RWPE1 (cell line): ENCODE measurements at regions not wholly inside any gene's neighbourhood (a gene's known extent, or its start where the extent isn't known, plus 50 kb on each side); places are given as distances from the start of the nearest gene placed in this dataset.

Source experiments
- CTCF ChIA-PET: fragments of 350-600 bp; sonication (Branson Sonifier 250); formaldehyde crosslinking; extraction: SDS; loops from one replicate; lab custom pipeline; 2021; lab: Yijun Ruan, JAX
- POLR2A ChIA-PET: fragments of 400-600 bp; formaldehyde crosslinking; extraction: SDS; loops from one replicate; lab custom pipeline; 2020; ENCODE audit warnings: antibody characterized with exemption; ENCODE audit not compliant: low non-redundant PET; lab: Yijun Ruan, JAX
- DNase-seq: peaks from one replicate; pipeline ENCODE4 v3.0.0; 2012; ENCODE audit warnings: low spot score
- H3K27ac ChIP-seq: fragments of 450-650 bp; 2 replicates; pipeline ENCODE4 v1.5.1; 2017
- CTCF ChIP-seq: fragments of 450-650 bp; conservative IDR thresholded peaks from 2 replicates; pipeline ENCODE4 v1.5.1; 2017; ENCODE audit warnings: low read depth, mild to moderate bottlenecking

- no peak for DNase-seq
- ChIA-PET POLR2A (no interaction called here), CTCF (no interaction called here)
- TF ChIP-seq CTCF: no peak
- H3K27ac ChIP-seq: no peak overlapping the region
Measured at GRCh38 chr9:2493109-2493508, 128.5 kb upstream of the VLDLR start.

- TF ChIP-seq CTCF: no peak
- CTCF ChIA-PET: no interaction called here
- DNase-seq: no peak
- no peak overlapping the region for H3K27ac ChIP-seq
- POLR2A ChIA-PET: no interaction called here
Measured at GRCh38 chr9:2493529-2493928, 128.1 kb upstream of the VLDLR start.

- no peak overlapping the region for H3K27ac ChIP-seq
- ChIA-PET CTCF (no interaction called here), POLR2A (no interaction called here)
- DNase-seq: no peak
- TF ChIP-seq CTCF: no peak
Measured at GRCh38 chr9:2494562-2494961, 127.0 kb upstream of the VLDLR start.

- H3K27ac ChIP-seq: no peak overlapping the region
- no peak for DNase-seq
- ChIA-PET CTCF (no interaction called here), POLR2A (no interaction called here)
- no peak for TF ChIP-seq CTCF
Measured at GRCh38 chr9:2495221-2496005, 126.2 kb upstream of the VLDLR start.

- no peak for DNase-seq
- POLR2A ChIA-PET: no interaction called here
- CTCF ChIA-PET: no interaction called here
- no peak overlapping the region for H3K27ac ChIP-seq
- no peak for TF ChIP-seq CTCF
Measured at GRCh38 chr9:2496169-2496568, 125.4 kb upstream of the VLDLR start.

- no peak for DNase-seq
- TF ChIP-seq CTCF: no peak
- ChIA-PET POLR2A (no interaction called here), CTCF (no interaction called here)
- H3K27ac ChIP-seq: no peak overlapping the region
Measured at GRCh38 chr9:2496934-2497333, 124.7 kb upstream of the VLDLR start.
